ENCODE measurements at regions not wholly inside any gene's neighbourhood (a gene's known extent, or its start where the extent isn't known, plus 50 kb on each side); places are given as distances from the start of the nearest gene placed in this dataset.

DNA sequence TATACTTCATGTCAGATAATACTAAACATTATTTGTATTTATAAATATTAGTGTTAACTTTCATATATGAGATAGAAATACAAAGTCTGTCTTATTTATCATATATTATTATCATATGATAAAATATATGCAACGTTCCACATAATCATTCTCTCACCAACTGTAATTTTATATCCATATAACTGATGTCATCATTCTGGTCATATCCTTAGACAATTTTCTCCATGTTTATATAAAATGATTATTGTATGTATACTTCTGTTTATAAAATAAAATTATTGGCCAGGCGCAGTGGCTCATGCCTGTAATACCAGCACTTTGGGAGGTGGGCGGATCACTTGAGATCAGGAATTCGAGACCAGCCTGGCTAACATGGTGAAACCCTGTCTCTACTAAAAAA, 2007.1 kb downstream of the EFNA5 start:
- TF ChIP-seq, protein P1, sequence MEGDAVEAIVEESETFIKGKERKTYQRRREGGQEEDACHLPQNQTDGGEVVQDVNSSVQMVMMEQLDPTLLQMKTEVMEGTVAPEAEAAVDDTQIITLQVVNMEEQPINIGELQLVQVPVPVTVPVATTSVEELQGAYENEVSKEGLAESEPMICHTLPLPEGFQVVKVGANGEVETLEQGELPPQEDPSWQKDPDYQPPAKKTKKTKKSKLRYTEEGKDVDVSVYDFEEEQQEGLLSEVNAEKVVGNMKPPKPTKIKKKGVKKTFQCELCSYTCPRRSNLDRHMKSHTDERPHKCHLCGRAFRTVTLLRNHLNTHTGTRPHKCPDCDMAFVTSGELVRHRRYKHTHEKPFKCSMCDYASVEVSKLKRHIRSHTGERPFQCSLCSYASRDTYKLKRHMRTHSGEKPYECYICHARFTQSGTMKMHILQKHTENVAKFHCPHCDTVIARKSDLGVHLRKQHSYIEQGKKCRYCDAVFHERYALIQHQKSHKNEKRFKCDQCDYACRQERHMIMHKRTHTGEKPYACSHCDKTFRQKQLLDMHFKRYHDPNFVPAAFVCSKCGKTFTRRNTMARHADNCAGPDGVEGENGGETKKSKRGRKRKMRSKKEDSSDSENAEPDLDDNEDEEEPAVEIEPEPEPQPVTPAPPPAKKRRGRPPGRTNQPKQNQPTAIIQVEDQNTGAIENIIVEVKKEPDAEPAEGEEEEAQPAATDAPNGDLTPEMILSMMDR (optimal IDR thresholded peaks at IDR 0.05 in 1 of 3, IDR thresholded peaks at IDR 0.05 in 1 of 3, conservative IDR thresholded peaks at IDR 0.05 in 1 of 3; ENCODE audit: extremely low read depth in 1 of 3, insufficient read depth in 2 of 3, low read length in 3 of 3) = no peak
- TF ChIP-seq EZH2 (IDR thresholded peaks at IDR 0.05; ENCODE audit: low read length) = no peak
